Mesenchymal stem cell (in vitro differentiated cells and primary cell): ENCODE measurements at regions not wholly inside any gene's neighbourhood (a gene's known extent, or its start where the extent isn't known, plus 50 kb on each side); places are given as distances from the start of the nearest gene placed in this dataset. TPM values are rescaled to one million over a fixed set of nuclear protein-coding genes. Genes with fewer than 3 reads are reported as not detected.
A peak's percentile ranks its signal among the peaks of the same experiment; 100 is the strongest.

Source experiments
- DNase-seq: peaks from one replicate; pipeline ENCODE4 v3.0.0-alpha.2; 2013
- H2AFZ ChIP-seq: one replicate; pipeline ENCODE4 v1.6.1; 2013; ENCODE audit warnings: low read depth, mild to moderate bottlenecking, control low read depth, inconsistent platforms, low read length, moderate library complexity
- H2AK5ac ChIP-seq: 2 replicates; pipeline ENCODE4 v1.6.1; 2013; ENCODE audit warnings: low read length, moderate library complexity, mild to moderate bottlenecking, inconsistent platforms; ENCODE audit not compliant: severe bottlenecking
- H2BK120ac ChIP-seq: one replicate; pipeline ENCODE4 v1.6.1; 2013; ENCODE audit warnings: low read depth, mild to moderate bottlenecking, inconsistent platforms, low read length, moderate library complexity
- H2BK12ac ChIP-seq, 2 experiments: one replicate each; pipeline ENCODE4 v1.6.1; 2013; ENCODE audit warnings: inconsistent platforms in 2 of 2, low read length in 2 of 2, mild to moderate bottlenecking in 2 of 2, moderate library complexity in 2 of 2, control low read depth in 1 of 2
- H2BK15ac ChIP-seq: one replicate; pipeline ENCODE4 v1.6.1; 2013; ENCODE audit warnings: mild to moderate bottlenecking, low read depth, inconsistent platforms; ENCODE audit not compliant: poor library complexity, severe bottlenecking
- H2BK5ac ChIP-seq: 2 replicates; pipeline ENCODE4 v1.6.1; 2013; ENCODE audit warnings: low read depth, mild to moderate bottlenecking, low read length, control low read depth, inconsistent platforms; ENCODE audit not compliant: poor library complexity, severe bottlenecking
- H3K14ac ChIP-seq, 2 experiments: one replicate each; pipeline ENCODE4 v1.6.1; 2013; ENCODE audit warnings: inconsistent platforms in 2 of 2, low read length in 2 of 2, control low read depth in 1 of 2, mild to moderate bottlenecking in 1 of 2, moderate library complexity in 1 of 2
- H3K18ac ChIP-seq, 2 experiments: one replicate each; pipeline ENCODE4 v1.6.1; 2013; ENCODE audit warnings: inconsistent platforms in 2 of 2, low read length in 2 of 2, control low read depth in 1 of 2, low read depth in 1 of 2, mild to moderate bottlenecking in 1 of 2
- H3K23ac ChIP-seq, 2 experiments: one replicate each; pipeline ENCODE4 v1.6.1; 2013; ENCODE audit warnings: inconsistent platforms in 2 of 2, low read length in 2 of 2, mild to moderate bottlenecking in 2 of 2, moderate library complexity in 2 of 2, control low read depth in 1 of 2
- H3K27ac ChIP-seq: 2 replicates; pipeline ENCODE4 v1.5.1; 2013; ENCODE audit warnings: mild to moderate bottlenecking, moderate library complexity, low read length, control low read depth, inconsistent platforms; ENCODE audit not compliant: poor library complexity, severe bottlenecking
- H3K27me3 ChIP-seq, 2 experiments: 2 replicates each; pipeline versions ENCODE4 v1.6.1 to v1.7.0; 2013; ENCODE audit warnings: low read length in 2 of 2, mild to moderate bottlenecking in 2 of 2, moderate library complexity in 2 of 2, control low read depth in 1 of 2, inconsistent platforms in 1 of 2; ENCODE audit not compliant: control insufficient read depth in 1 of 2, insufficient read depth in 1 of 2
- H3K36me3 ChIP-seq, 2 experiments: 2 replicates each; pipeline versions ENCODE4 v1.6.1 to v1.7.0; 2013; ENCODE audit warnings: low read length in 2 of 2, control low read depth in 1 of 2, inconsistent platforms in 1 of 2, low read depth in 1 of 2, mild to moderate bottlenecking in 1 of 2; ENCODE audit not compliant: insufficient read depth in 2 of 2, control insufficient read depth in 1 of 2
- H3K4ac ChIP-seq, 2 experiments: one replicate each; pipeline ENCODE4 v1.6.1; 2013; ENCODE audit warnings: inconsistent platforms in 2 of 2, low read length in 2 of 2, mild to moderate bottlenecking in 2 of 2, moderate library complexity in 2 of 2, control low read depth in 1 of 2, low read depth in 1 of 2
- H3K4me1 ChIP-seq: 2 replicates; pipeline ENCODE4 v1.6.1; 2013; ENCODE audit warnings: low read depth, low read length, control low read depth; ENCODE audit not compliant: control insufficient read depth, insufficient read depth
- H3K4me2 ChIP-seq: 2 replicates; pipeline ENCODE4 v1.6.1; 2013; ENCODE audit warnings: low read length, mild to moderate bottlenecking, inconsistent platforms; ENCODE audit not compliant: poor library complexity, severe bottlenecking
- H3K4me3 ChIP-seq, 2 experiments: 2 replicates each; pipeline versions ENCODE4 v1.5.1 to v1.7.0; 2013; ENCODE audit warnings: low read length in 2 of 2, mild to moderate bottlenecking in 2 of 2, control low read depth in 1 of 2, low read depth in 1 of 2; ENCODE audit not compliant: insufficient read depth in 1 of 2
- H3K79me1 ChIP-seq: replicated peaks from 2 replicates; pipeline ENCODE4 v1.6.1; 2013; ENCODE audit warnings: mild to moderate bottlenecking, control low read depth, low read length, inconsistent platforms; ENCODE audit not compliant: poor library complexity, severe bottlenecking
- H3K9ac ChIP-seq: 2 replicates; pipeline ENCODE4 v1.7.0; 2013; ENCODE audit warnings: mild to moderate bottlenecking, low read length, moderate library complexity
- H3K9me3 ChIP-seq: 2 replicates; pipeline ENCODE4 v1.7.0; 2013; ENCODE audit warnings: mild to moderate bottlenecking, low read length; ENCODE audit not compliant: control insufficient read depth
- H4K8ac ChIP-seq: one replicate; pipeline ENCODE4 v1.6.1; 2013; ENCODE audit warnings: inconsistent platforms, mild to moderate bottlenecking, low read length, moderate library complexity
- H4K91ac ChIP-seq: one replicate; pipeline ENCODE4 v1.6.1; 2013; ENCODE audit warnings: mild to moderate bottlenecking, low read length, inconsistent platforms
- WGBS: methylation state at CpG from one replicate; pipeline ENCODE4 v1.1.7; 2013; ENCODE audit warnings: mixed read lengths; 5-methylcytosine and 5-hydroxymethylcytosine counted together
- small RNA-seq: library from polyadenylated mRNA; stranded (forward); fragments of <200 nt; extraction: miRNeasy Mini kit (QIAGEN cat#:217004); gene quantifications from one replicate; pipeline ENCODE3, GENCODE V24; 2013; ENCODE audit warnings: low read depth

DNA sequence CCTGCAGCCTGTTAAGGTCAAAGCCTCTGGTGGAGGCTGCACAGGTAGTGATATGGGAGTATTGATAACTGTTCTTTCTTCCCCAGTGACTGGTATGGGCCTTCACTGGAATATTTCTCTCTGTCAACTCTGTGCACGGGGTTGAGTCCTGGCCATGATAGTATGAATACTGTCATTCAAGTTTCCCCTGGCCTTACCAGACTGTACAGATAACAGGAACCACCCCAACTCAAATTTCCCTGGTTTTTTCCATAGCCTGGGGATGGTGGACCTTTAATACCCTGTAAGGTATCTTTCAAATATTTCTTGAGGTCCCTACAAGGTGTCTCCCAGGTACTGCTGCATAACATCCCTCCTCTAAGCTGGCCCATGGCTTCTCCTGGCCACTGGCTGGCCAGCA lies 51.4 kb upstream of the TNFAIP3 start:
- no peaks in the 10 kb centered on the region for H3K9me3 ChIP-seq
- no peaks in the 10 kb centered on the region for H3K36me3 ChIP-seq
- H3K14ac ChIP-seq = no peak overlapping the region
- no peak overlapping the region for H3K27ac ChIP-seq
- H2AFZ ChIP-seq = peak overlapping the region; percentile 15
- H3K18ac ChIP-seq = no peak overlapping the region
- no peak overlapping the region for H3K4me3 ChIP-seq
- no peak overlapping the region for H4K8ac ChIP-seq
- H2BK15ac ChIP-seq = no peak overlapping the region
- no peak overlapping the region for H2BK120ac ChIP-seq
- 63% methylated on average over 1 of the region's 1 CpG for WGBS
- no peak overlapping the region for H3K9ac ChIP-seq
- H4K91ac ChIP-seq = no peak overlapping the region
- DNase-seq = no peak
- no peak overlapping the region for H2AK5ac ChIP-seq
- no peak overlapping the region for H2BK12ac ChIP-seq
- no peaks in the 10 kb centered on the region for H3K27me3 ChIP-seq
- H3K4me2 ChIP-seq = no peak overlapping the region
- no peak overlapping the region for H3K23ac ChIP-seq
- H3K4ac ChIP-seq = no peak overlapping the region
- H2BK5ac ChIP-seq = no peak overlapping the region
- no peaks in the 10 kb centered on the region for H3K79me1 ChIP-seq
- peaks cover 2% of the 10 kb centered on the region for H3K4me1 ChIP-seq

GRCh38 chr6:137816133-137816579 lies 50.9 kb upstream of the TNFAIP3 start:
- Histone ChIP-seq H4K91ac (no peak overlapping the region), H3K4me2 (no peak overlapping the region), H3K14ac (no peak overlapping the region), H3K23ac (no peak overlapping the region), H2BK12ac (no peak overlapping the region), H3K4me1 (peaks cover 2% of the 10 kb centered on the region), H4K8ac (no peak overlapping the region), H2BK120ac (no peak overlapping the region), H3K27me3 (no peaks in the 10 kb centered on the region), H3K36me3 (no peaks in the 10 kb centered on the region), H3K4ac (peak overlapping the region in 1 of 2 experiments; percentile 17), H3K9ac (no peak overlapping the region), H3K79me1 (no peaks in the 10 kb centered on the region), H3K9me3 (no peaks in the 10 kb centered on the region), H3K4me3 (no peak overlapping the region), H2AFZ (peak overlapping the region; percentile 15), H3K27ac (no peak overlapping the region), H2BK15ac (no peak overlapping the region), H2BK5ac (no peak overlapping the region), H2AK5ac (no peak overlapping the region), H3K18ac (no peak overlapping the region)
- no peak for DNase-seq
- 95% methylated on average over 4 of the region's 6 CpGs for WGBS

GRCh38 chr6:137816688-137817618 lies 50.1 kb upstream of the TNFAIP3 start:
- no peak for DNase-seq
- no peak overlapping the region for H3K9ac ChIP-seq
- H3K79me1 ChIP-seq = no peaks in the 10 kb centered on the region
- 71% methylated on average over 7 of the region's 8 CpGs for WGBS
- H2AFZ ChIP-seq = no peak overlapping the region
- peak overlapping the region in 1 of 2 experiments; percentile 54 for H2BK12ac ChIP-seq
- H2BK5ac ChIP-seq = no peak overlapping the region
- H3K36me3 ChIP-seq = no peaks in the 10 kb centered on the region
- no peak overlapping the region for H4K8ac ChIP-seq
- no peak overlapping the region for H3K27ac ChIP-seq
- H3K4ac ChIP-seq = peak overlapping the region in 1 of 2 experiments; percentile 79
- no peak overlapping the region for H2BK120ac ChIP-seq
- peak overlapping the region in 1 of 2 experiments; percentile 5 for H3K18ac ChIP-seq
- H4K91ac ChIP-seq = no peak overlapping the region
- no peak overlapping the region for H2AK5ac ChIP-seq
- H3K23ac ChIP-seq = no peak overlapping the region
- no peaks in the 10 kb centered on the region for H3K4me1 ChIP-seq
- H3K9me3 ChIP-seq = no peaks in the 10 kb centered on the region
- no peaks in the 10 kb centered on the region for H3K27me3 ChIP-seq
- no peak overlapping the region for H3K14ac ChIP-seq
- H3K4me2 ChIP-seq = no peak overlapping the region
- H2BK15ac ChIP-seq = no peak overlapping the region
- no peak overlapping the region for H3K4me3 ChIP-seq

Small RNA genes in the stretch of these regions (small RNA-seq; reads per million reads assigned to genes)
- gene RF00019 = not detected
